ENCODE measurements at regions not wholly inside any gene's neighbourhood (a gene's known extent, or its start where the extent isn't known, plus 50 kb on each side); places are given as distances from the start of the nearest gene placed in this dataset.

DNA sequence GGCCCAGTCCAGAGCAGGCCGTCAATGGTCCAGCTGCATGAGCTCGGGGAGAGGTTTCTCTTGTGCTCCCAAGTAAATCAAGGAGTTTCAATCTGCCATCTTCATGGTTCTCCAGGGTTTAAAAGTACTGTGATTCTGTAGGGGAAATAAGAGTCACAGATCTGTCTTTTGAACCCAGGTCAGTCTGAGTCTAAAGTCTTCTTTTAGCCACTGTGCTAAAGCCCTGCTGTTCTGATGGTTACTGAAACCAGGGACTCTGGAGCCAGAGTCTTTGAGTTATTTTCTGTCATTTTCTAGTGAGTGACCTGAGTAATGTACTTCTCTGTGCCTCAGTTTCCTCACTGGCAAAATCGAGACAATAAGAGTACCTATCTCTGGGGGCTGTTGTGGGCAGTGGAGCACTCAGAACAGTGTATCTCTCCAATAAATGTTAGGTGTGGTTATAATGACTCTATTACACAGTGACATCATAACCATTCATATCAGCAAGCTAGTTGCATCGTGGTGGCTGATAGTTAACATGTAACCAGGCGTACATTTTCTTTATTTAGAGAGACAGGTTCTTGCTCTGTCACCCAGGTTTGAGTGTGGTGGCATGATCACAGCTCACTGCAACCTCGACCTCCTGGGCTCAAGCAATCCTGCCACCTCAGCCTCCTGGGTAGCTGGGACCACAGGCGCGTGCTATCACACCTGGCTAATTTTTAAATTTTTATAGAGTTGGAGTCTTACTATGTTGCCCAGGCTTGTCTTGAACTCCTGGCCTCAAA lies 74.6 kb upstream of the KCNG1 start:
- H3K9me3 ChIP-seq (ENCODE audit: control insufficient read depth, low read length) = no peaks in the 10 kb centered on the region
- no peak overlapping the region for H3K27ac ChIP-seq (ENCODE audit: low read depth, low read length, severe bottlenecking)
- H3K36me3 ChIP-seq (ENCODE audit: control insufficient read depth, insufficient read depth, low read length) = no peaks in the 10 kb centered on the region
- H3K4me3 ChIP-seq (ENCODE audit: extremely low read depth, insufficient read depth, low read length, poor library complexity, severe bottlenecking) = no peak overlapping the region
- H3K4me1 ChIP-seq (ENCODE audit: control insufficient read depth, insufficient read depth, low read length, poor library complexity, severe bottlenecking) = peaks cover 15% of the 10 kb centered on the region
- 88 to 97% methylated on average over 5 to 6 of the region's 8 CpGs for WGBS, 2 experiments (ENCODE audit: insufficient coverage in 2 of 2)

DNA sequence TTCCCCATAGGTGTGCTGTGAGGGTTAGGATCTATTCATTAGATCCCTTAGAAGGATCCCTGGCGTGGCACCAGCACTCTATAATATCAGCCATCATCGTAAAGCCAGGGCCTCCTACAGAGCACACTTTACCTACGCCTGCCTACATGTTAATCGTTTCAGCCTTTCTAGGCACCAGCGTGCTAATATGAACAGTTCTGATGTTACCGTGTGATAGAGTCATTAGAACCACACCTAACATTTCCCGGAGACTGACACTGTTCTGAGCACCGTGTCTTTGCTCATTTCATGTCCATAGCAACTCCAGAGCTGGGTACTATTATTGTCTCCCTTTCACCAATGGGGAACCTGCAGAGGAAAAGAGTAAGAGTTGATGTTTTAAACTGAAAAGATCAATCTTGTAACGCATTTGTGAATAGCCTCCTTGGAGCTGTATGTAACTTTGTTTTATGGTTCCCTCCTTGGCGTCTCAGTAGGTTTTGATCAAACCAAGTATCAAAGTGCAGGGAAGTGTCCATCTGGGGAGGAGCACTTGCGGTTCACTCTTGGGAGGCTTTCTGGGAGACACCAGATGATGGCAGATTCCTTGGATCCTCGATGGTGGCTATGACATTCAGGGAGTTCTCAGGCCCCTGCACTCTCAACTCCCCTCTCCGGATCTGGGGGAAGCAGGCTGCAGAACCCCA lies 73.8 kb upstream of the KCNG1 start:
- peaks cover 19% of the 10 kb centered on the region for H3K4me1 ChIP-seq (ENCODE audit: control insufficient read depth, insufficient read depth, low read length, poor library complexity, severe bottlenecking)
- H3K36me3 ChIP-seq (ENCODE audit: control insufficient read depth, insufficient read depth, low read length) = no peaks in the 10 kb centered on the region
- 87 to 91% methylated on average over 12 of the region's 13 CpGs for WGBS, 2 experiments (ENCODE audit: insufficient coverage in 2 of 2)
- H3K27ac ChIP-seq (ENCODE audit: low read depth, low read length, severe bottlenecking) = no peak overlapping the region
- H3K9me3 ChIP-seq (ENCODE audit: control insufficient read depth, low read length) = no peaks in the 10 kb centered on the region
- no peak overlapping the region for H3K4me3 ChIP-seq (ENCODE audit: extremely low read depth, insufficient read depth, low read length, poor library complexity, severe bottlenecking)

DNA sequence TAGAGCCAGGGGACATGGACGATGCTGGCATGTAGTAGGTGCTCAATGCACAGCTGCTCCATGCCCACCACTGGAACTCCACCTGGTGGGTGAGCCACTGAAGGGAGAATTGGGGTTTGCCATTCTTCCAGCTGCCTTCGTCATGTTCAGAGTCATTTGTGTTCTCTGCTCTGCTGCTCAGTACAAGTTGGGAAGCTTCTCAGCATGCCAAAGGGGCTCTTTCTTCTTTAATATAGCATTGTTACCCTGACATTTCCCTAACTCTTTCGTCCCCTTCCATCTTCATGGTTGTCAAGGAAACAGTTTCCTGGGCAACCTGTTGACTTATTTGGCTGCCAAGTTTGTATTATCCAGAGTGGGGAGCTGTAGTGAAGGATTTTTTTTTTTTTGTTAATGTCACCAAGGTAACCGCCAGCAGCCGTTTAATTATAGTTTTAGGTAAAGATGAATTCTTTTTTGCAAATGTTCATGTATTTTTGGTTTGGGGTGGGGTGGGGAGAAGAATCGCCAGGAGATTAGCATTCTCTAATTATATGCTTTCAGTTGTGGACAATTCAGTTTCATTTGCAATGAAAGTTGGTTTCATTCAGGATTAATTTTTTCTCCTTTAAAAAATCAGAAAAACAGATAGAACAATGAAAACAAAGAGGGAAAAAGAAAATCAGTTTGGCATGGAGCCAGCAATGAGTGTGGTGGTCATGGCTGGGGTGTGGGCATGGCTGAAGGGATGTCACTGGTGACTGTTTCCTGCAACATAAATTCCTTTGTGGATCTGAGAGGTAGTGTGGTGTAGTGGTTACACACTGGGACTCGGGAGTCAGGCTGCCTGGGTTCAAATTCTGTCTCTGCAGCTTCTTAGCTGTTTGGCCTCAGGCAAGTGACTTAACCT lies 73.0 kb upstream of the KCNG1 start:
- no peak overlapping the region for H3K4me3 ChIP-seq (ENCODE audit: extremely low read depth, insufficient read depth, low read length, poor library complexity, severe bottlenecking)
- H3K4me1 ChIP-seq (ENCODE audit: control insufficient read depth, insufficient read depth, low read length, poor library complexity, severe bottlenecking) = peaks cover 19% of the 10 kb centered on the region
- 86 to 89% methylated on average over 1 to 3 of the region's 7 CpGs for WGBS, 2 experiments (ENCODE audit: insufficient coverage in 2 of 2)
- H3K9me3 ChIP-seq (ENCODE audit: control insufficient read depth, low read length) = no peaks in the 10 kb centered on the region
- H3K36me3 ChIP-seq (ENCODE audit: control insufficient read depth, insufficient read depth, low read length) = no peaks in the 10 kb centered on the region
- no peak overlapping the region for H3K27ac ChIP-seq (ENCODE audit: low read depth, low read length, severe bottlenecking)

DNA sequence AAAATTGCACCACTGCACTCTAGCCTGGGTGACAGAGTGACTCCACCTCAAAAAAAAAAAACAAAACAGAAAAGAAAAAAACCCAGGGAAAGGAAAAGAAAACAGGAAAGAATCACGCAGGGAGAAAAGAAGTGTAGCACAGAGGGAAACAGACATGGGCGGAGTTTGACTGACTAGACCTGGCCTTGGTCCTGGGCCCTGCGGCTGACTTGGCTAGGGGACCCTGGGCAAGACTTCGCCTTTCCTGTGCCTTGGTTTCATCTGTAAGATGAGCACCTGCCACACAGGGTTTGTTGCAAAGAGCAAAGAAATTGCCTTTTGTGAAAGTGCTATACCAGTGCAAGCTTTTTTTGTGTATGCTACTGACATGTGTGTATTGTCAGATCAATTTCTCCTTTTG lies 71.3 kb upstream of the KCNG1 start:
- Histone ChIP-seq H3K9me3 (ENCODE audit: control insufficient read depth, low read length) (no peaks in the 10 kb centered on the region), H3K4me1 (ENCODE audit: control insufficient read depth, insufficient read depth, low read length, poor library complexity, severe bottlenecking) (peaks cover 19% of the 10 kb centered on the region), H3K4me3 (ENCODE audit: extremely low read depth, insufficient read depth, low read length, poor library complexity, severe bottlenecking) (no peak overlapping the region), H3K27ac (ENCODE audit: low read depth, low read length, severe bottlenecking) (no peak overlapping the region), H3K36me3 (ENCODE audit: control insufficient read depth, insufficient read depth, low read length) (no peaks in the 10 kb centered on the region)
- 74 to 95% methylated on average over 4 of the region's 4 CpGs for WGBS, 2 experiments (ENCODE audit: insufficient coverage in 2 of 2)

DNA sequence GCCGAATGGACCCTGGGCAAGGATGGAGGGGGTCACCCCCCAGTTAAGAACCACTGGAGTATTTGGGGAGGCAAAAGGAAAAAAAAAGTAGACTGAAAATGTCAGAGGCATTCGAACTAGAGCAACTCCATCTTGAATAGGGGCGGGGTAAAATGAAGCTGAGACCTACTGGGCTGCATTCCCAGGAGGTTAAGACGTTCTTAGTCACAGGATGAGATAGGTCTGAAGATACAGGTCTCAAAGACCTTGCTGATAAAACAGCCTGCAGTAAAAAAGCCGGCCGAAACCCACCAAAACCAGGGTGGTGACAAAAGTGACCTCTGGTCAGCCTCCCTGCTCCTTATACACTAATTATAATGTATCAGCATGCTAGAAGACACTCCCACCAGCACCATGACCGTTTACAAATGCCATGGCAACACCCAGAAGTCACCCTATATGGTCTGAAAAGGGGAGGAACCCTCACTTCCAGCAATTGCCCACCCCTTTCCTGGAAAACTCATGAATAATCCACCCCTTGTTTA lies 70.4 kb upstream of the KCNG1 start:
- Histone ChIP-seq H3K4me1 (ENCODE audit: control insufficient read depth, insufficient read depth, low read length, poor library complexity, severe bottlenecking) (peaks cover 19% of the 10 kb centered on the region), H3K36me3 (ENCODE audit: control insufficient read depth, insufficient read depth, low read length) (no peaks in the 10 kb centered on the region), H3K27ac (ENCODE audit: low read depth, low read length, severe bottlenecking) (no peak overlapping the region), H3K9me3 (ENCODE audit: control insufficient read depth, low read length) (no peaks in the 10 kb centered on the region), H3K4me3 (ENCODE audit: extremely low read depth, insufficient read depth, low read length, poor library complexity, severe bottlenecking) (no peak overlapping the region)
- 61 to 73% methylated on average over 4 to 5 of the region's 7 CpGs for WGBS, 2 experiments (ENCODE audit: insufficient coverage in 2 of 2)

DNA sequence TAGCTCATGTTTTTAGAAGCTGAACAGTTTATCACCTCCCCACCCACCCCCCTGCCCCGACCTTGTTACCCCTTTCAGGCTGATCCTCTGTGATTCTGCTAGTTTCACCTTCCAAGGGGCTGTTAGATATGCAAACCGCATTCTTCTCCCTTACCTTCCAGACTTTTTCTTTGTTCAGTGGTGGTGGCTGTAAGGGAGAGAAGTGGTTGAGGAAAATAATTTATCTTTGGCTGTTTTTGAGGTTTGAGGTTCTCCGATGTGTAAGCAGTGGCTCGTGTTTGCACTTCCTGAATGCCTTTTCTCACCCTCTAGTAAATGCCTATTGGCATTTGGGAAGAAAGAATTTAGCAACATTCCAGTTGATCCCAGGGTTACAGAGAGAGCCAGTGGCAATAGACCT lies 69.4 kb upstream of the KCNG1 start:
- no peak overlapping the region for H3K4me3 ChIP-seq (ENCODE audit: extremely low read depth, insufficient read depth, low read length, poor library complexity, severe bottlenecking)
- 0% methylated on average over 1 of the region's 4 CpGs; no CpG with 5 or more reads in 1 of the 2 experiments for WGBS, 2 experiments (ENCODE audit: insufficient coverage in 2 of 2)
- H3K4me1 ChIP-seq (ENCODE audit: control insufficient read depth, insufficient read depth, low read length, poor library complexity, severe bottlenecking) = peaks cover 19% of the 10 kb centered on the region
- H3K9me3 ChIP-seq (ENCODE audit: control insufficient read depth, low read length) = no peaks in the 10 kb centered on the region
- peak overlapping the region; percentile 11 for H3K27ac ChIP-seq (ENCODE audit: low read depth, low read length, severe bottlenecking)
- no peaks in the 10 kb centered on the region for H3K36me3 ChIP-seq (ENCODE audit: control insufficient read depth, insufficient read depth, low read length)

DNA sequence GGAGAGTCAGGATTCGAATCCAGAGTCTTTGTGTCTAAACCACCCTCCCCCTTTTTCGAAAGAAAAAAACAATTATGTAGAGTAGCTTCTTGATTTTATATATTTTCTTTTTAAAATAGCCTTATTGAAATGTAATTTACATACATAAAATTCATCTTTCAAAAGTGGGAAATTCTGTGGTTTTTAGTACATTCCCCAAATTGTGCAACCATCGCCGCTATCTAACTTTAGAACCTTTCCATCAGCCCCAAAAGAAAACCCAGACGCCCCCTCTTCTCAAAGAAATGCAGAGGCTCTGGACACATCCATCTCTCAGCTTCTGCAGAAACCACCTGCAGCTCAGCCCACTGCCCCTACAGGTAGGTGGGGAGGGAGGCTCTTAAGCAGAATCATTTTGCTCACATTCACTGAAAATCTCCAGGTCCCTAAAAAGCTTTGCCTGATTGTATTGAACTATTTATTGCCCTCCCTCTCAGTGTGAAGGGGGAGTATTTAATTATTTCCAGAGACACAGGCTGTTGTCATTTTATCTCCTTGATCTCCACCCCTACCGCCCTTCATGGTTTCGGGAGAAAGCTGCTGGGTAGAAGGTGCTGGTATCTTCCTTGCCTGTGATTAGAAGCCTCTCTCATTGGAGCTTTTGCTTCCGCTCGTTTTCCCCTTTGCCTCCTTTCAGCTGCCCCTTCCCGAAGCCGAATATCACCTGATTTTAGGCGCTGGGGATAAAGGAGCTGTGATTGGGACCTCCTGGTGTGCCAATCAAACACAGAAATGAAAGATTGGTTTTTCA lies 68.7 kb upstream of the KCNG1 start:
- 7 to 53% methylated on average over 3 of the region's 12 CpGs for WGBS, 2 experiments (ENCODE audit: insufficient coverage in 2 of 2)
- H3K4me3 ChIP-seq (ENCODE audit: extremely low read depth, insufficient read depth, low read length, poor library complexity, severe bottlenecking) = no peak overlapping the region
- no peaks in the 10 kb centered on the region for H3K9me3 ChIP-seq (ENCODE audit: control insufficient read depth, low read length)
- no peaks in the 10 kb centered on the region for H3K36me3 ChIP-seq (ENCODE audit: control insufficient read depth, insufficient read depth, low read length)
- peaks cover 19% of the 10 kb centered on the region for H3K4me1 ChIP-seq (ENCODE audit: control insufficient read depth, insufficient read depth, low read length, poor library complexity, severe bottlenecking)
- peak overlapping the region; percentile 11 for H3K27ac ChIP-seq (ENCODE audit: low read depth, low read length, severe bottlenecking)

DNA sequence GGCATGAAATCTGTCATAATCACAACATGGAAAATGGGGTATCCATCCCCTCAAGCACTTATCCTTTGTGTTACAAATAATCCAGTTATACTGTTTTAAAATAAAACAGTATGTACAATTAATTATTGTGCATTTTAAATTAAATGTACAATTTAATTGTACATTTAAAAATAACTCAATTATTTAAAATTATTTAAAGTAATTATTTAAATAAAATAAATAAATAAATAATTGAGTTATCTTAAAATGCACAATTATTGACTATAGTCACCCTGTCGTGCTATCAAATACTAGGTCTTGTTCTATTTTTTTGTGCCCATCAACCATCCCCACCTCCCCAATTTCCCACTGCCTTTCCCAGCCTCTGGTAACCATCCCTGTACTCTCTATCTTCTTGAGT lies 66.9 kb upstream of the KCNG1 start:
- no peak overlapping the region for H3K4me3 ChIP-seq (ENCODE audit: extremely low read depth, insufficient read depth, low read length, poor library complexity, severe bottlenecking)
- WGBS, 2 experiments (ENCODE audit: insufficient coverage in 2 of 2) = 100% methylated on average over 1 of the region's 1 CpG; no CpG with 5 or more reads in 1 of the 2 experiments
- no peak overlapping the region for H3K27ac ChIP-seq (ENCODE audit: low read depth, low read length, severe bottlenecking)
- H3K9me3 ChIP-seq (ENCODE audit: control insufficient read depth, low read length) = no peaks in the 10 kb centered on the region
- H3K4me1 ChIP-seq (ENCODE audit: control insufficient read depth, insufficient read depth, low read length, poor library complexity, severe bottlenecking) = peaks cover 19% of the 10 kb centered on the region
- H3K36me3 ChIP-seq (ENCODE audit: control insufficient read depth, insufficient read depth, low read length) = no peaks in the 10 kb centered on the region

DNA sequence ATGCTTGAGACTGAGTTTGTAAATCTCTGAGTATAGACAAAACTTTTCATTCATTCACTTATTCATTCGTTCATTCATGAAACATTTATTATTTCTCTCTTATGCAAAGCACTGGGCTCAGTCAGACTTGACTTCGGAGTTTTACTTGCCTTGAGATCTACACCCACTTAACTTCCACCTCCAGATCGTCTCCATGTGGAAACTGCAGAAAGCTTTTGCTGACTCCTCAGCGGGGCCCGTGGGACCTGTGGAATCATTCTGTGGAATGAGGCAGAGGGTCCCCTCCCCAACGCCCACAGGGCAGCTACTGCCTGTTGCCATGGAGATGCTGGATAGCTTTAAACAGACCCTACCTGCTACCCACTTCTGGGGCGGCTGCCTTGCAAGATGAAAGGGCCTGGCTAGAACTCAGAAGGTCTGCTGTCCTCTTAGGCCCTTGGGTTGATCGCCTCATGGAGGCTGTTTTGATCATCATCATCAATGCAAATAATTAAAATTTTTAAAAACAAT lies 66.4 kb upstream of the KCNG1 start:
- Histone ChIP-seq H3K4me1 (ENCODE audit: control insufficient read depth, insufficient read depth, low read length, poor library complexity, severe bottlenecking) (peaks cover 19% of the 10 kb centered on the region), H3K9me3 (ENCODE audit: control insufficient read depth, low read length) (no peaks in the 10 kb centered on the region), H3K36me3 (ENCODE audit: control insufficient read depth, insufficient read depth, low read length) (no peaks in the 10 kb centered on the region), H3K4me3 (ENCODE audit: extremely low read depth, insufficient read depth, low read length, poor library complexity, severe bottlenecking) (no peak overlapping the region), H3K27ac (ENCODE audit: low read depth, low read length, severe bottlenecking) (no peak overlapping the region)
- WGBS, 2 experiments (ENCODE audit: insufficient coverage in 2 of 2) = 79 to 84% methylated on average over 4 to 5 of the region's 8 CpGs

DNA sequence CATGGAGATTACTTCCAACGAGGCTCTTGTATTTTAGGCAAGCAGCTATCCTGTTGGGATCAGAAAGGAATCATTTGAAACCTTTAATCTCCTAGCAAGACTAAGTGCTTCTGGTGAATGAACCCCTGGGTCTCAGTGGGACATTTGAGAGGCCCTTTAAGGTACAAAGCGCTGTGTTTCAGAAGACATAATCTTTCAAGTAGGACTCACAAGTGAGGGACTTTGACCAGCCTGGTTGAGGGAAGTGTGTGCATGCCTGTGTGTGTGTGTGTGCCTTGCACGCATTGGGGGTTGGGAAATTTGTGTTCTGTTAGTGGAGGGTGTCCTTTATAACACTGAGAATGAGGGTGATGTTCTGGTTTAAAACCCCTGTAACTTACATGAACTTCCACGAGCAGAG lies 64.4 kb upstream of the KCNG1 start:
- Histone ChIP-seq H3K36me3 (ENCODE audit: control insufficient read depth, insufficient read depth, low read length) (no peaks in the 10 kb centered on the region), H3K9me3 (ENCODE audit: control insufficient read depth, low read length) (no peaks in the 10 kb centered on the region), H3K27ac (ENCODE audit: low read depth, low read length, severe bottlenecking) (no peak overlapping the region), H3K4me3 (ENCODE audit: extremely low read depth, insufficient read depth, low read length, poor library complexity, severe bottlenecking) (no peak overlapping the region), H3K4me1 (ENCODE audit: control insufficient read depth, insufficient read depth, low read length, poor library complexity, severe bottlenecking) (peaks cover 4% of the 10 kb centered on the region)
- WGBS, 2 experiments (ENCODE audit: insufficient coverage in 2 of 2) = 39 to 56% methylated on average over 2 to 3 of the region's 4 CpGs
